Liver (tissue), 8 donors: ENCODE measurements at regions not wholly inside any gene's neighbourhood (a gene's known extent, or its start where the extent isn't known, plus 50 kb on each side); places are given as distances from the start of the nearest gene placed in this dataset.

Experiments
- DNase-seq: peaks from one replicate; pipeline ENCODE4 v3.0.0-alpha.2; 2017; ENCODE audit warnings: low spot score
- H3K27ac ChIP-seq, 2 donors: one replicate each; pipeline ENCODE4 v1.7.0; 2013; ENCODE audit warnings: inconsistent platforms in 2 of 2, low read length in 2 of 2, control low read depth in 1 of 2, low read depth in 1 of 2, mild to moderate bottlenecking in 1 of 2
- H3K27me3 ChIP-seq, 4 donors: one replicate each; pipeline versions ENCODE4 v1.6.1 to v1.7.0; 2013; ENCODE audit warnings: low read length in 3 of 4, inconsistent platforms in 1 of 4, mild to moderate bottlenecking in 1 of 4, moderate library complexity in 1 of 4; ENCODE audit not compliant: control insufficient read depth in 4 of 4, insufficient read depth in 4 of 4
- H3K36me3 ChIP-seq, 4 donors: one replicate each; pipeline versions ENCODE4 v1.6.1 to v1.7.0; 2013; ENCODE audit warnings: low read length in 3 of 4, mild to moderate bottlenecking in 3 of 4, low read depth in 1 of 4, moderate library complexity in 1 of 4; ENCODE audit not compliant: control insufficient read depth in 4 of 4, insufficient read depth in 3 of 4
- H3K4me1 ChIP-seq, 4 donors: one replicate each; pipeline versions ENCODE4 v1.6.1 to v1.7.0; 2013; ENCODE audit warnings: low read length in 3 of 4, mild to moderate bottlenecking in 3 of 4, moderate library complexity in 1 of 4; ENCODE audit not compliant: control insufficient read depth in 4 of 4, insufficient read depth in 4 of 4
- H3K4me3 ChIP-seq, 3 donors: one replicate each; pipeline versions ENCODE4 v1.6.1 to v1.7.0; 2013; ENCODE audit warnings: low read length in 3 of 3, control low read depth in 1 of 3, low read depth in 1 of 3, mild to moderate bottlenecking in 1 of 3
- H3K9ac ChIP-seq, 2 donors: one replicate each; pipeline ENCODE4 v1.7.0; 2013; ENCODE audit warnings: low read length in 2 of 2, mild to moderate bottlenecking in 2 of 2, moderate library complexity in 2 of 2, control low read depth in 1 of 2, low read depth in 1 of 2
- H3K9me3 ChIP-seq, 4 donors: one replicate each; pipeline versions ENCODE4 v1.6.1 to v1.7.0; 2013; ENCODE audit warnings: low read length in 3 of 4; ENCODE audit not compliant: control insufficient read depth in 4 of 4
- ATF3 ChIP-seq: IDR thresholded peaks from 2 replicates; pipeline ENCODE4 v1.6.1; 2016; ENCODE audit warnings: antibody characterized with exemption
- EGR1 ChIP-seq, 2 donors: IDR thresholded peaks; 2 replicates each; pipeline ENCODE4 v1.6.1; 2016 to 2018; ENCODE audit warnings: antibody characterized with exemption in 2 of 2, low read depth in 2 of 2
- FOXA1 ChIP-seq: IDR thresholded peaks from 2 replicates; pipeline ENCODE4 v1.6.1; 2016; ENCODE audit warnings: antibody characterized with exemption
- FOXA2 ChIP-seq: IDR thresholded peaks from 2 replicates; pipeline ENCODE4 v1.6.1; 2016; ENCODE audit warnings: antibody characterized with exemption
- GABPA ChIP-seq, 2 donors: IDR thresholded peaks in 1 of 2; conservative IDR thresholded peaks in 1 of 2; 2 replicates each; pipeline ENCODE4 v1.6.1; 2016; ENCODE audit warnings: antibody characterized with exemption in 2 of 2, mild to moderate bottlenecking in 1 of 2, moderate library complexity in 1 of 2
- HNF4A ChIP-seq, 2 donors: conservative IDR thresholded peaks; 2 replicates each; pipeline ENCODE4 v1.6.1; 2016; ENCODE audit warnings: antibody characterized with exemption in 2 of 2, mild to moderate bottlenecking in 2 of 2
- HNF4G ChIP-seq: IDR thresholded peaks from 2 replicates; pipeline ENCODE4 v1.6.1; 2016; ENCODE audit warnings: antibody characterized with exemption
- JUND ChIP-seq, 2 donors: IDR thresholded peaks; 2 replicates each; pipeline ENCODE4 v1.6.1; 2016; ENCODE audit warnings: antibody characterized with exemption in 2 of 2
- NR2F2 ChIP-seq: IDR thresholded peaks from 2 replicates; pipeline ENCODE4 v1.6.1; 2016; ENCODE audit warnings: antibody characterized with exemption
- RAD21 ChIP-seq, 2 donors: IDR thresholded peaks; 2 replicates each; pipeline ENCODE4 v1.6.1; 2016; ENCODE audit warnings: antibody characterized with exemption in 2 of 2, mild to moderate bottlenecking in 2 of 2
- REST ChIP-seq: IDR thresholded peaks from 2 replicates; pipeline ENCODE4 v1.6.1; 2016; ENCODE audit warnings: antibody characterized with exemption, mild to moderate bottlenecking
- RXRA ChIP-seq, 2 donors: IDR thresholded peaks; 2 replicates each; pipeline ENCODE4 v1.6.1; 2017 to 2018; ENCODE audit warnings: antibody characterized with exemption in 2 of 2, mild to moderate bottlenecking in 1 of 2
- TAF1 ChIP-seq: conservative IDR thresholded peaks from 2 replicates; pipeline ENCODE4 v1.6.1; 2016; ENCODE audit warnings: antibody characterized with exemption, mild to moderate bottlenecking
- YY1 ChIP-seq: IDR thresholded peaks from 2 replicates; pipeline ENCODE4 v1.6.1; 2016; ENCODE audit warnings: antibody characterized with exemption, mild to moderate bottlenecking
- WGBS: extraction: QIAGEN DNeasy Blood & Tissue Kit; methylation state at CpG from one replicate; pipeline ENCODE4 v1.1.7; 2013; 5-methylcytosine and 5-hydroxymethylcytosine counted together
- TF ChIP-seq, protein P1 (sequence below): fragments of 150-350 bp; IDR thresholded peaks from 2 replicates; pipeline ENCODE4 v1.5.1; 2017; ENCODE audit warnings: improper control_type of control experiment, low read depth, low read length; ENCODE audit not compliant: missing input control
- TF ChIP-seq, protein P2 (sequence below): IDR thresholded peaks from 2 replicates; pipeline ENCODE4 v1.6.1; 2016; ENCODE audit warnings: antibody characterized with exemption
- TF ChIP-seq, protein P3 (sequence below): IDR thresholded peaks from 2 replicates; pipeline ENCODE4 v1.6.1; 2016; ENCODE audit warnings: antibody characterized with exemption
- donor health status: healthy.
- donor health status: healthy.
- donor health status: healthy.
- donor health status: healthy.
- donor health status: healthy.

DNA sequence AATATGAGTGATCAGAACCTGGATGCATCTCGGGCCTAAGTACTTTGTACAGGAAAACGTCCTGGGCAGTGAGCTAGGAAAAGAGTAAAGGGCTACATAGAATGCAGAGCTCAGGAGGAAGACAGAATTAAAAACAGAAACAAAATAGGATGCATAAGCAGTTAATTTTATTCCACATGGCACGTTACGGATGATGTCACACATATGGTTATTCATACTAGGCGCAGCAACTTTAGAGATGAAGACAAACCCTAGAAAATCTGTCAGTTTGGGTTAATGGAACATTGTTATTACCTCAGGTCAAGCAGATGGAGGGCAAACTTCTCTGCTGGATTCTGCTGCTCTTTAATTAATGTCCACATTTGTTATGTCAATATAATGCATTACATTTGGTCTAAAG is 445.4 kb downstream of the ANXA1 start:
- TF ChIP-seq YY1 (no peak), NR2F2 (no peak), HNF4G (no peak), JUND (IDR thresholded peaks at IDR 0.05) (no peak), TAF1 (no peak), RAD21 (IDR thresholded peaks at IDR 0.05) (no peak), HNF4A (conservative IDR thresholded peaks at IDR 0.05) (no peak), FOXA2 (no peak), REST (no peak), EGR1 (IDR thresholded peaks at IDR 0.05; ENCODE audit: low read depth in 2 of 2) (no peak), FOXA1 (no peak), ATF3 (no peak), GABPA (IDR thresholded peaks at IDR 0.05 in 1 of 2, conservative IDR thresholded peaks at IDR 0.05 in 1 of 2) (no peak)
- TF ChIP-seq, protein P1, sequence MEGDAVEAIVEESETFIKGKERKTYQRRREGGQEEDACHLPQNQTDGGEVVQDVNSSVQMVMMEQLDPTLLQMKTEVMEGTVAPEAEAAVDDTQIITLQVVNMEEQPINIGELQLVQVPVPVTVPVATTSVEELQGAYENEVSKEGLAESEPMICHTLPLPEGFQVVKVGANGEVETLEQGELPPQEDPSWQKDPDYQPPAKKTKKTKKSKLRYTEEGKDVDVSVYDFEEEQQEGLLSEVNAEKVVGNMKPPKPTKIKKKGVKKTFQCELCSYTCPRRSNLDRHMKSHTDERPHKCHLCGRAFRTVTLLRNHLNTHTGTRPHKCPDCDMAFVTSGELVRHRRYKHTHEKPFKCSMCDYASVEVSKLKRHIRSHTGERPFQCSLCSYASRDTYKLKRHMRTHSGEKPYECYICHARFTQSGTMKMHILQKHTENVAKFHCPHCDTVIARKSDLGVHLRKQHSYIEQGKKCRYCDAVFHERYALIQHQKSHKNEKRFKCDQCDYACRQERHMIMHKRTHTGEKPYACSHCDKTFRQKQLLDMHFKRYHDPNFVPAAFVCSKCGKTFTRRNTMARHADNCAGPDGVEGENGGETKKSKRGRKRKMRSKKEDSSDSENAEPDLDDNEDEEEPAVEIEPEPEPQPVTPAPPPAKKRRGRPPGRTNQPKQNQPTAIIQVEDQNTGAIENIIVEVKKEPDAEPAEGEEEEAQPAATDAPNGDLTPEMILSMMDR = no peak
- TF ChIP-seq, protein P2, sequence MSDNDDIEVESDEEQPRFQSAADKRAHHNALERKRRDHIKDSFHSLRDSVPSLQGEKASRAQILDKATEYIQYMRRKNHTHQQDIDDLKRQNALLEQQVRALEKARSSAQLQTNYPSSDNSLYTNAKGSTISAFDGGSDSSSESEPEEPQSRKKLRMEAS = no peak
- TF ChIP-seq, protein P3, sequence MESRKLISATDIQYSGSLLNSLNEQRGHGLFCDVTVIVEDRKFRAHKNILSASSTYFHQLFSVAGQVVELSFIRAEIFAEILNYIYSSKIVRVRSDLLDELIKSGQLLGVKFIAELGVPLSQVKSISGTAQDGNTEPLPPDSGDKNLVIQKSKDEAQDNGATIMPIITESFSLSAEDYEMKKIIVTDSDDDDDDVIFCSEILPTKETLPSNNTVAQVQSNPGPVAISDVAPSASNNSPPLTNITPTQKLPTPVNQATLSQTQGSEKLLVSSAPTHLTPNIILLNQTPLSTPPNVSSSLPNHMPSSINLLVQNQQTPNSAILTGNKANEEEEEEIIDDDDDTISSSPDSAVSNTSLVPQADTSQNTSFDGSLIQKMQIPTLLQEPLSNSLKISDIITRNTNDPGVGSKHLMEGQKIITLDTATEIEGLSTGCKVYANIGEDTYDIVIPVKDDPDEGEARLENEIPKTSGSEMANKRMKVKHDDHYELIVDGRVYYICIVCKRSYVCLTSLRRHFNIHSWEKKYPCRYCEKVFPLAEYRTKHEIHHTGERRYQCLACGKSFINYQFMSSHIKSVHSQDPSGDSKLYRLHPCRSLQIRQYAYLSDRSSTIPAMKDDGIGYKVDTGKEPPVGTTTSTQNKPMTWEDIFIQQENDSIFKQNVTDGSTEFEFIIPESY = no peak
- no peak for DNase-seq
- 80% methylated on average over 5 of the region's 5 CpGs for WGBS

GRCh38 chr9:73597771-73598170 is 446.1 kb downstream of the ANXA1 start:
- Histone ChIP-seq H3K4me1 (no peaks in the 10 kb centered on the region), H3K9me3 (no peaks in the 10 kb centered on the region), H3K27me3 (peaks cover 0 to 8% (median 0%) of the 10 kb centered on the region in 4 donors), H3K27ac (no peak overlapping the region), H3K9ac (no peak overlapping the region), H3K36me3 (no peaks in the 10 kb centered on the region), H3K4me3 (no peak overlapping the region)
- no peak for DNase-seq
- 61% methylated on average over 4 of the region's 4 CpGs for WGBS
- TF ChIP-seq JUND (IDR thresholded peaks at IDR 0.05) (no peak), REST (no peak), RXRA (IDR thresholded peaks at IDR 0.05) (no peak), FOXA1 (no peak)

More for the DNA sequence above, 445.4 kb downstream of the ANXA1 start:
- H3K27me3 ChIP-seq = peaks cover 0 to 6% (median 0%) of the 10 kb centered on the region in 4 donors
- H3K4me3 ChIP-seq = no peak overlapping the region
- H3K27ac ChIP-seq = no peak overlapping the region
- H3K9ac ChIP-seq = no peak overlapping the region
- no peaks in the 10 kb centered on the region for H3K9me3 ChIP-seq
- H3K36me3 ChIP-seq = no peaks in the 10 kb centered on the region
- H3K4me1 ChIP-seq = no peaks in the 10 kb centered on the region
